K562 (cell line): ENCODE measurements at regions not wholly inside any gene's neighbourhood (a gene's known extent, or its start where the extent isn't known, plus 50 kb on each side); places are given as distances from the start of the nearest gene placed in this dataset.

Source experiments
- ARNT ChIP-seq, 2 experiments: fragments of 450-650 bp; IDR thresholded peaks; 2 replicates each; pipeline ENCODE4 v1.6.1; 2016; ENCODE audit warnings: mild to moderate bottlenecking in 1 of 2
- CLOCK ChIP-seq: fragments of 250-450 bp; sonication (Bioruptor Pico); IDR thresholded peaks from 2 replicates; pipeline ENCODE4 v1.4.0; 2020; ENCODE audit warnings: mild to moderate bottlenecking, moderate library complexity, borderline replicate concordance
- ETV6 ChIP-seq, 3 experiments: fragments of 150-350 bp in 1 of 3; sonication (generic) in 1 of 3; formaldehyde crosslinking in 1 of 3; IDR thresholded peaks; 2 replicates each; pipeline versions ENCODE4 v1.6.1 to v1.8.0; 2014 to 2022; ENCODE audit warnings: borderline replicate concordance in 2 of 3, low read depth in 2 of 3, antibody characterized with exemption in 1 of 3, low read length in 1 of 3, mild to moderate bottlenecking in 1 of 3, missing genetic modification reagents in 1 of 3
- HBP1 ChIP-seq: fragments of 450-650 bp; formaldehyde crosslinking; IDR thresholded peaks from 2 replicates; pipeline ENCODE4 v1.4.0; 2022; ENCODE audit warnings: missing genetic modification characterization
- HNRNPK ChIP-seq: fragments of 200-400 bp; formaldehyde crosslinking; IDR thresholded peaks from one replicate; pipeline ENCODE4 v1.6.1; 2018; ENCODE audit warnings: mild to moderate bottlenecking, low read depth, low read length; ENCODE audit not compliant: poor library complexity, severe bottlenecking
- MCM7 ChIP-seq, 2 experiments: fragments of 450-650 bp; IDR thresholded peaks; 2 replicates each; pipeline ENCODE4 v1.6.1; 2016 to 2018
- MTA3 ChIP-seq: fragments of 450-650 bp; formaldehyde crosslinking; IDR thresholded peaks from 2 replicates; pipeline ENCODE4 v1.6.1; 2017; ENCODE audit warnings: mild to moderate bottlenecking, borderline replicate concordance
- POLR2A ChIP-seq: fragments of 450-650 bp; conservative IDR thresholded peaks from 2 replicates; pipeline ENCODE4 v1.6.1; 2016
- ZNF232 ChIP-seq: sonication (generic); formaldehyde crosslinking; IDR thresholded peaks from 2 replicates; pipeline ENCODE4 v1.8.0; 2022; ENCODE audit warnings: mild to moderate bottlenecking, missing genetic modification reagents
- ZNF398 ChIP-seq: fragments of 250-450 bp; sonication (Bioruptor Pico); IDR thresholded peaks from 2 replicates; pipeline ENCODE4 v1.8.0; 2021; ENCODE audit warnings: moderate library complexity, mild to moderate bottlenecking, inconsistent platforms
- TF ChIP-seq, protein P1 (sequence below): fragments of 200-400 bp; formaldehyde crosslinking; IDR thresholded peaks from 2 replicates; pipeline ENCODE4 v1.6.1; 2017; ENCODE audit warnings: mild to moderate bottlenecking, low read depth, low read length, moderate library complexity

- no peak for TF ChIP-seq CLOCK (CRISPR knock-in tag)
- no peak for TF ChIP-seq ZNF398 (CRISPR knock-in tag)
- no peak for TF ChIP-seq MCM7 (IDR thresholded peaks at IDR 0.05)
- TF ChIP-seq ARNT (IDR thresholded peaks at IDR 0.05), result no peak
- TF ChIP-seq POLR2A, result no peak
- TF ChIP-seq, protein P1, sequence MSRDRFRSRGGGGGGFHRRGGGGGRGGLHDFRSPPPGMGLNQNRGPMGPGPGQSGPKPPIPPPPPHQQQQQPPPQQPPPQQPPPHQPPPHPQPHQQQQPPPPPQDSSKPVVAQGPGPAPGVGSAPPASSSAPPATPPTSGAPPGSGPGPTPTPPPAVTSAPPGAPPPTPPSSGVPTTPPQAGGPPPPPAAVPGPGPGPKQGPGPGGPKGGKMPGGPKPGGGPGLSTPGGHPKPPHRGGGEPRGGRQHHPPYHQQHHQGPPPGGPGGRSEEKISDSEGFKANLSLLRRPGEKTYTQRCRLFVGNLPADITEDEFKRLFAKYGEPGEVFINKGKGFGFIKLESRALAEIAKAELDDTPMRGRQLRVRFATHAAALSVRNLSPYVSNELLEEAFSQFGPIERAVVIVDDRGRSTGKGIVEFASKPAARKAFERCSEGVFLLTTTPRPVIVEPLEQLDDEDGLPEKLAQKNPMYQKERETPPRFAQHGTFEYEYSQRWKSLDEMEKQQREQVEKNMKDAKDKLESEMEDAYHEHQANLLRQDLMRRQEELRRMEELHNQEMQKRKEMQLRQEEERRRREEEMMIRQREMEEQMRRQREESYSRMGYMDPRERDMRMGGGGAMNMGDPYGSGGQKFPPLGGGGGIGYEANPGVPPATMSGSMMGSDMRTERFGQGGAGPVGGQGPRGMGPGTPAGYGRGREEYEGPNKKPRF, result no peak
- no peak for TF ChIP-seq HBP1 (CRISPR knock-in tag)
- no peak for TF ChIP-seq HNRNPK
- no peak for TF ChIP-seq MTA3
- TF ChIP-seq ZNF232 (CRISPR knock-in tag), result no peak
- no peak for TF ChIP-seq ETV6 (IDR thresholded peaks at IDR 0.05; ENCODE audit: borderline replicate concordance in 1 of 2, low read depth in 2 of 2, low read length in 1 of 2)
- no peak for TF ChIP-seq ETV6 (CRISPR knock-in tag; IDR thresholded peaks at IDR 0.05; ENCODE audit: borderline replicate concordance)
Measured at GRCh38 chr10:121308020-121308419, 290.2 kb downstream of the FGFR2 start (continued).
